ENCODE measurements at regions not wholly inside any gene's neighbourhood (a gene's known extent, or its start where the extent isn't known, plus 50 kb on each side); places are given as distances from the start of the nearest gene placed in this dataset.

- TF ChIP-seq EZH2 (conservative IDR thresholded peaks at IDR 0.05; ENCODE audit: low read depth, low read length): no peak
- TF ChIP-seq ZNF142 (CRISPR knock-in tag; IDR thresholded peaks at IDR 0.05): no peak
- no peak for TF ChIP-seq TBX3 (IDR thresholded peaks at IDR 0.05; ENCODE audit: borderline replicate concordance)
- no peak for TF ChIP-seq POLR2A (IDR thresholded peaks at IDR 0.05; ENCODE audit: insufficient read depth in 1 of 2, low read depth in 2 of 2, low read length in 2 of 2)
- no peak for TF ChIP-seq RELA (CRISPR knock-in tag; IDR thresholded peaks at IDR 0.05)
- TF ChIP-seq ZNF678 (CRISPR knock-in tag; IDR thresholded peaks at IDR 0.05): no peak
- TF ChIP-seq RFX5 (IDR thresholded peaks at IDR 0.05; ENCODE audit: low read depth, low read length): no peak
- no peak for TF ChIP-seq FOXJ3 (CRISPR knock-in tag; IDR thresholded peaks at IDR 0.05; ENCODE audit: borderline replicate concordance)
Observed at GRCh38 chr13:108526286-108526685, 103.1 kb upstream of the MYO16 start.
